Amniotic epithelial cell (primary cell): ENCODE measurements at regions not wholly inside any gene's neighbourhood (a gene's known extent, or its start where the extent isn't known, plus 50 kb on each side); places are given as distances from the start of the nearest gene placed in this dataset.

Experiments used
- DNase-seq: peaks from one replicate; pipeline ENCODE4 v3.0.0-alpha.2; 2010; ENCODE audit warnings: low read depth

DNA sequence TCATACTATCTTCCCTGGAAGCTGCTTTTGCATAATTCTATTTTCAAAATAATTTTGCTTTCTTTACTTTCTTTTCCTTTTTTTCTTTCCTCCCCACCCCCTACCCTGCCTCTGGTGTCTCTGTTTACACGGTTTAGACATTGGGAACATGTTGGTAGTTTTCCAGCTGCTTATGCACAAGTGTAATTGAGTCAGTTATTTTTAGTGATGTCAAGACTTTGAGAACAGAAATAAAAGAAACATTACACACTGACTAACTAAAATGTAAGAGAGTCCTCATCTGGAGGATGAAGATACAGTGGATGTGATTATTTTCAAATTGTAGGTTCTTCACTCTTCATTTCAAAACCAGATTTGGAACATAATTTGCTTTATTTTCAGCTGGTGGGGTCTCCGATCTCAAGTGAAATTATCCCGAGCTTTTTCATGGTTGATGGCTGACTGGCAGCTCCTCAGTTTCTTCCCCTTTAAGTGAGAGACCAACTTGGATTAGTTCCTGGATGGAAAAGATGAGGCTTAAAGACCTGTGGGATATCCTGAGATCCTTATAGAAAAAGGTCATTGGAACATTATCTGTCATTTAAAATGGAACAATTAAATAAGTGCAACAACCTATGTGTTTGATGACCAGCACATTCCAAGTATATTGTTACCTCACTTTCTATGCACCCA lies 154.4 kb upstream of the ZNF462 start:
- DNase-seq: peak; percentile 29

DNA sequence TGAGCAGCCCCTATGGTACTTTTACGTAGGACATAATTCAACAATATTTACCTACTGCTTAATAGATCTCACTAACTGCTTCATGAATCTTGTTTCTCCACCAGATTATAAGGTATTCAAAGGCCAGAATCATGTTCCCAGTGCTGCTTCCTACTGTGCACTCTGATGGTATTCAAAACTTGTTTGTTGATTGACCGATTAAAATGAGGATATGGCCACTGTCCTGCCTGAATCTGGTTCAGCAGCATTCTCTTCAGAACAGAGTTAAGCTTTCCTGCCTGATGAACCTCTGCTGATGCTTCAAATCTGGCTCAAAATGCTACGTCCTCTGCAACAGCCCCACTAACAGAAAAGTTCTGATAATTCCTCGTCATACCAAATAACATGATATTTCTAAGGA lies 150.7 kb upstream of the ZNF462 start:
- no peak for DNase-seq

DNA sequence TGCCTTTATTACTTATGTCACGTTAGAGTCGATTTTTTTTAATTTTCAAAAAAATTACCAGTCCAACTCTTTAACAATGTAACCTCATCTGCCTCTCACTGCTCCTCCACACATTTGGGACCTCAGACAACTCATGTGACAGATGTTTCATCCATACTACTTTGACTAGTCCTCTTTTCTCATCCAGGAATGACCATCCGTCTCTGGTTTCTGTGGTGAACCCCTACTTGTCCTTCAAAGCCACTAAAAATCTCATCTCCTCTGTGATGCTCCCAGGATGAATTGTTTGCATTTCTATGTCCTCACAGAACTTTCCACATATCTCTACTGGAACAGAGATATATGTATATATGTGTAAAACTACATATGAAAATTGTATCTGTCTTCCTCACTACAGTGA lies 149.8 kb upstream of the ZNF462 start:
- no peak for DNase-seq

DNA sequence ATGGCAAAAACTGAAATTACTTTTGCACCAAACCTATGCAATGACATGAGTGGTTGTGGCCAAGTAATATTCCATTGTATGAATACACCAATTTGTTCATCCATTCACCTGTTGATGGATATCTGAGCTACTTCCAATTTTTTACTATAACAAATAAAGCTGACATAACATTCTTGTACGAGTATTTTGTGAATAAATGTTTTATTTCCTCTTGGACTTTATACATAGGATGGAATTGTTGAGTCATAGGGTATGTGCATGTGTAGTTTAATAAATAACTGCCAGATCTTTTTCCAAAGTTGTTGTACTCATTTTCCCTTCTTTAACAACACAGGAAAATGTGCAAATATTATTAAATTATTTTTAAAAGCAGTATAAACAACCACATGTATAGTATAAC lies 146.1 kb upstream of the ZNF462 start:
- DNase-seq: no peak

DNA sequence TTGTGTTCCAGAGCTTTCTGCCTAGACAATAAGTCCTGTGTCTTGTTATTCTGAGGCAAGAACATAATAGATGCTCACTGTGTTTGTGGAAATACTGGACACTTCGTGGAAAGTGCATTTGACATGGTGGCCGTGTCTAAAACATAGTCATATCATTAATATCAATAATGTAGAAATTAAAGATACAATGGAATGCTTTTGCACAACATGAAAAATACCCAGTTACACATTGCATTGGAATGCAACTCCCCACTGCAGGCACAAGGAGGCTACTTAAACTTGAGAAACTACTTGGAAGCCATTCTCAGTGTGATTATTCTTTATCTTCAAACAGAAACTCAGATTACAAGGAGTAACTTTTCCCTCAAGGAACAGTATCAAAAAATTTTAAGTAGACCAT lies 145.3 kb upstream of the ZNF462 start:
- DNase-seq: peak; percentile 90

DNA sequence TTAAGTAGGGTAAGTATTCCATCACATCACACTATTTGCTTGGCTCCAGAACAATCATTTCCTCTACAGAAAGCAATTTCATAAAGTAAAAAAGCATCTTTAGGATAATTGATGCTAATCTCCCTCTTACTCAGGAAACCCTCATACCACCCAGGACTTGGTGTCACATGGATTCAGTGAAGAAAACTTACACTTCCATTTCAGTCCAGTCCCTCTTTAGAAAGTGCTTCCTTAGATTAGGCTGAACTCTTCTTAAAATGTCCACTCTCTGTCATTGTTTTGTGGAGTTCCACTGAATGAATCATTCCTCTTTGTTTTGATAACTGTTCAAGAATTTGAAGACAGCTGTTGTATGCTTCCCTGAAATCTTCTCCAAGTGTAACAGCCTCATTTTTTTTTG lies 144.0 kb upstream of the ZNF462 start:
- peak; percentile 39 for DNase-seq

DNA sequence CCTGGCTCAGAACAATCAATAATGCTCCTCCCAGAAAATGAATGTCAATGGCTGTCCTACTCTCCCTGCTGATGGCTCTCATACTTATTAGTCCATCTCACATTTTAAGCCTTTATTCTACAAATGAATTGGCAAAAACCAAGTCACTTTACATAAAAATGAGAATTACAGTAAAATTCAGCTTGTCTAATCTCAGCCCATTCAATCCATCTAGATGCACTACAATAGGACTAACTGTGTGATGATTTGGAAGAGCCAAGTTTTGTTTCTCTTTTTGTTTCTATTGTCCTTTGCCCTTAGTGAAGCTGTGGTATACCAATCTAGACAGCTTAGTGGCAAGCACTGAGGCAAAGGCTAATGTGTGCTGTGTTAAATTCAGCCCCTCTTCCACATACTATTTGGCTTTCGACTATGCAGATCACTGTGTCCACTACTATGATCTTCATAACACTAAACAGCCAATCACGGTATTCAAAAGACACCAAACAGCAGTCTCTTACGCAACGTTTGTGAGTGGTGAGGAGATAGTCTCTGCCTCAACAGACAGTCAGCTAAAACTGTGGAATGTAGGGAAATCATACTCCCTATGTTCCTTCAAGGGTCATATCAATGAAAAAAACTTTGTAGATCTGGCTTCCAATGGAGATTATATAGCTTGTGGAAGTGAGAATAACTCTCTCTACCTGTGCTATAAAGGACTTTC lies 140.8 kb upstream of the ZNF462 start:
- peak; percentile 50 for DNase-seq

DNA sequence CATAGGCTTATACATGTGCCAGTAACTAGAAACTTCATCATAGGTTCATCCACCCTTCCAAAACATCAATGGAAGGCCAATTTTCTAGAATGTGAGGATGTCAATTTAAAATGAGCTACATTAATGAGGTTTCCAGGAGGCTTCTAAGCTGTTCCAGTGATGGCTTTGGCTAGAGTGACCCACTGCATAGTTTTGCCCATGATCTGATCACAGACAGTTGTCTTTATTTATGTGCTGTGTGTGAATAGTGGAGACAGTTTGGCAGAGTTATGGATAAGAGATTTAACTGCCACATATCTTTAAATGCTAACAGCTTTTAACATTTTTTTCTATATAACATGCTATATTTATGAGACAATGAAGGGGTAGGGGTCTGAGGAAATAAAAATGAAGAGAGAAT lies 139.0 kb upstream of the ZNF462 start:
- no peak for DNase-seq

DNA sequence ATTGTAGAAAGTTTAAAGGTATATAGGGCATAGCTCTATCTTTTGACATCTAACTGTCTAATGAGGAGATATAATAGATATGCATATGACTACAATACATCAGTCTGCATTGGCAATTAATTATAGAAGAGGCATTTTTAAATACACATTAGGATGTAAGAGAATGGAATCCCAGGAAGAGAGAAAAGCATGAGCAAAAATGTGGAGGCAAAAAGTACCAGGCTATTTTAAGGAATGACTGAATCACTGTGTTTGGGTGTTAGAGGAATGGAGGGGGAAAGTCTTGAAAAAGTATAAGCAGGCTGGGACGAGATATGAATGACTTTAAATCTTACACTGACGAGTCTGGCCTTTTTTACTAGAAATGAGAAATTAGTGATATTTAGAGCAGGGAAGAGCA lies 138.4 kb upstream of the ZNF462 start:
- DNase-seq: no peak

DNA sequence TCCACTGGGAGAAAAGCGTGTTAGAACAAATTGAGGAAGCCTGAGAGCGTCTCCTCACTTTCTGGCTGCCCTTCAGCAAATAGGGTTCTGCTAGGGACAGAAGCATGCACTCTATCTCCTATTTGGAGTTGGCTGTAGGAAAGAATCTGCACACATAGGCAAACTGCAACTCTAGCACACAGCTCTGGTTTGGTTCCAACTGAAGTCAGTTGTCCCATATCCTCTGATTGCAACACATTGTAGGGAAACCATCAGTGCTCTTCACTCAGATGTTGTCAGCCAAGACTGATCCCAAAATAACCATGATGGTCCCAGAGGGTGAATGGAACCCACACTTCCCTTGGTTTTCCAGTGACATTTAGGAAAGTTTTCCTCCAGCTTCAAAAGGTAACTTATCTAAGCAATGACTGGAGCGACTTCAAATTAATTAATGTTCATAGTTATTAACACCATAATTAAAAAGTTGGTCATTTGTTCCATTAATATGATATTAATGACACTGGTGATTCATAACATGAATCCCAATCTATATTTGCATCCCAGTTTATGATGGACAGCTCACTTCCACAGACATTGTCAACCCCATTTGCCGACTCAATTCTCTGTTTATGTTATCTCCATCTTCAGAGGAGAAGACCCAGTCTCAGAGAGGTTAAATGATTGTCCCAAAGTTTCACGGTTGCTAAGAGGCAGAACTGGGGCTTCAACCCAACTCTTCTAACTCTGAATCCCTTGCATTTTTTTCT lies 136.7 kb upstream of the ZNF462 start:
- no peak for DNase-seq

DNA sequence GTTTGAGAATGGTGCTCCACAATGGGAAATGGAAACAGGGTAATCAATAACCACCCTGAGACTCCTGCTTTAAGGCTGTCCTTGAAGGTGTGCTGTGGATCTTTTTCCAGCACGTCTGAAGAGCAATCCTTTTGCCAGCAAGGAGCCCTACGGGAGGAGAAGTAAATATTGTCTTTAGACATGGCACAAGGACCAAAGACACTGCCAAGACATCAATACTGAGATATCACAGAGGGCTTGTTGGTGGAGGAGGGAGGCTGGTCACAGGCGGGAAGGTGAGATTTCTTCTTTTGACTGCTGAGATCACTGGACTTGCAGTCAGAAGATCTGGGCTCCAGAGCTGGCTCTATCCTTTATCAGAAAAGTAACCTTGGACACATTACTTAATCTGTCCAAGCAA lies 135.0 kb upstream of the ZNF462 start:
- DNase-seq: no peak

DNA sequence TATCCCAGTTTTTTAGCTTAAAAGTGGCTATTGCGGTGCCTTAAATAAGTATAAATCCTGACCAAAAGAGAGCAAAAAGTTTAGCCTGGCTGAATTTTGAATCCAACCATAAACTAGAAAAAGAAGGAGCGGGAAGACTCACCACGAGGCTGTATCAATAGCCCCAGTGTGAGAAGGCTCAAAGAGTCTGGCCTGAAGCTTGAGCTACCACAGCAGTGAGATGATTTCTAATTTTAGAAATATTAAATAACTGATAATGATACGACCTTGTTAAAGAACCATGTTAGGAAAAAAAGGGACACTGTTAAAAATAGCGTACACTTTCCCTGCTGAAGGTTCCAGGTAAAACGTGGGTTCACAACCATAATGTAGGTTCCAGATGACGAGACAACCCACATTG lies 134.1 kb upstream of the ZNF462 start:
- no peak for DNase-seq

DNA sequence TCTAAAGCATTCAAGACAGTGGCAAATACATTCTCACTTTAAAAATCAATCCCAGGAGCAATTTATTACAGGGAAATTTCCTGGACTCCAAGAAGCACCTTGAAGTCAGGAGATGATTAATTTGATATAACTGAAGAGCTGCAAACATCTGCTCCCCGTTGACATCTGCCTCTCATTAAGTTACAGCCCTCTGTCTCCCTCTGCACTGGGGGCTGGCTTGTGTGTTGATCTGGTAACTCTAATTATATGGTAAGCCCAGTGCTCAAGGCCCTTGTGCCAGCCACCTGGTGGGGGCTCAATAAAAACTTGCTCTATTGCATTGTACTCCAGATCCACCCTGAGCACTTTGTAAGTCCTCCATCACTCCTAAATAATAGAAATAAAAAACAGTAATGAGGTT lies 131.1 kb upstream of the ZNF462 start:
- DNase-seq: no peak

DNA sequence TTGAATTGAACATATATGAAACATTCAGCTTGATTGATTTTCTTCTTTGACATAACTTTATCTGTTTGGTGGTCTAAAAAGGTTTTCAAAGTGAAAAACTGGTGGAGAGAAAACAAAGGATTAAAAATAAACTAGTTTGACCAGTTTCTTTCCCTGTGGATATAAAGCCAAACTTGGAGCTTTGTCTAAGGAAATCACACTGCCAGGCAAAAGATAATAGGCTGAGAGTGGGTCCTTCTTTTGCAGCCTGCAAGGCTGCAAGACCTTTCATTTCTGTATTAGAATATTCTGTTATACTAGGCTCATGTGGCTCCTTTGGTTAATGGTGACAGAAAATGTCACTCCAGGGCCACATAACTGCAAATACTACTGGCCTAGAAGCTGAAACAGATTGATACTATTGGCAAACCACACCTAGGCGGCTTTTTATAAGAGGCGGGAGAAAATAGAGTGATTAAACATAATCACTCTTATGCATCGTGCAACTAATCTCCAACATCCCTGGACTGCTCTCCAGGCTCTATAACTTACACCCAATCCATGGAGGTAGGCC lies 129.1 kb upstream of the ZNF462 start:
- DNase-seq: no peak

DNA sequence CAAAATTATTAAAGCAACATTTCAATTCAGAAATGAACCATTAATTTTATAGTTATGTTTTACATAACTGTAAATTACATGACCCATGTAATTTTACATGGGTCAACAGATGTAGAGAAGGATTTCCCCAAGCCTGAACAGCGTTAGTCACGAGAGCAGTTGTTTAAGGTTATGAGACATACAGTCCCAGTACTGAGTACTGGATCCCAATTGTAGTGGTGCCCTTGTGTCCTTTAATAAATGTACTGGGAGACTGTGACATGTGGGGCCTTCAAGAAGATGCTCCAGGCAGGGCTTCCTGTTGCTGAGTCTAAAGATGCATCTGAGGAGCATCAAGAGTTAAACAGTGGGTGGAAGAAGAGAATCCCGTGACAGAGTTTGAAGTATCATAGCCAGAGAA lies 125.5 kb upstream of the ZNF462 start:
- DNase-seq: no peak

DNA sequence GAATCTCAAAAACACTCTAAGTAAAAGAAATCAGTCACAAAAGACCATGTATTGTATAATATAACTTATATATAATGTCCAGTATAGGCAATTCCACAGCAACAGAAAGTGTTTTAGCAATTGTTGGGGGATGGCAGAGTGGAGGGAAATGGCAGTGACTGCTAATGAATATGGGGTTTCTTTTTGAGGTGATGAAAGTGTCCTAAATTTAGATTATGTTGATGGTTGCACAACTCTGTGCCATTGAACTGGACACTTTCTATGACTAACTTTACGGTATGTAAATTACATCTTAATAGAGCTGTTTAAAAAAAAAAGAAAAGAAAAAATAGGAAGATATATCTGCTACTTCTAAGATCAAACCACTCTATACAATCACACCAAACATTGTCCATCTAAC lies 124.9 kb upstream of the ZNF462 start:
- DNase-seq: no peak

DNA sequence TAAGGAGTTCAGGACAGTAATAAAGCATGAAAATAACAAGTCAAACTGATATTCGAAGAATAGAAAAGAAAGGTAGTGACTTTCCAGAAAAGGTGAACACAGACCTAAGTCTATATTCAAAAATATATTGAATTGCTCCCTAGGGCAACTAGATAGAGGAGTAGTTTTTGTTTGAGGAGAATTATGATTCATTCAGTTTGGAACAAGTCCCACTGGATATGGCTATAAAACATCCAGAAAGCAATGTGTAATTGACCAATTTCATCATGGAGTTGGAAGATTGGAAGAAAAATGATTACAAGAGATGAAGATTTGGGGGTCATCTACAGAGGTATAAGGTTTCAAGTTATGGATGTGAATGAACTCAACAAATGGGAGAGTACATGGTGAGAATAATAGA lies 117.5 kb upstream of the ZNF462 start:
- peak; percentile 22 for DNase-seq

DNA sequence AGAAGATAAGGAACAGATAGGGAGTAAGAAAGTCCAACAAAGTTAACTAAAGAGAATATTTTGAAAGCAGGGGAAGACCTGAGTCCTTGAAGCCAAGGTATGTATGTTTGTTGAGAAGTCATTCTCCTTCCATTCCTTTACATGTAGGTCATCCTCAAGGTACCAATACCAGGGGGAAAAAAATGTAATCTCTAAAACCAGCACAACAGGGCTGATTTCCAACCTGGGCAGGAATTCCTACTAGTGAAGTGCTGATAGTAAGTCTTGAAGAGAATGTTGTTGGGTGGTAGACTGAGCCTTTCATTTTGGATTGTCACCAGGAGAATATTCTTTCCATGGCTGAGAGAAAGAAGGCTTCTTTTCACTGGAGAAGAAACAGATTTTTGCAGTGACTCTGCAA lies 117.1 kb upstream of the ZNF462 start:
- no peak for DNase-seq

DNA sequence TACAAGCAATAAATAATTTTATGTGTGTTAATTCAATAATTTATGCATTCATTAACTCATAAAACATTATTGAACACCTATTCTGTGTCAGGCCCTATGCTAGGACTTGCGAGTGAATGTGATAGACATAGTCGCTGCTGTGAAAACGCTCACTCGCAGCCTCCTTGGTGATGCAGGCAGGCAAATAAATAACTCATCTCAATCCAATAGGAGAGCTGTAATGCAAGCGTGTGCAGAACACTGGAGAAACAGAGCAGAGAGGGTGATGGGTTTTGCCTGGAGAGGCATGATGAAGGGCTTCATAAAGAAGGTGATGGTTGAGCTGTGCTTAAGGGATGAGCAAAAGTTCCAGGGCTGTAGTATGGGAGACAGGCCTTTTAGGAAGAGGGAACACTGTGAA lies 111.3 kb upstream of the ZNF462 start:
- no peak for DNase-seq

DNA sequence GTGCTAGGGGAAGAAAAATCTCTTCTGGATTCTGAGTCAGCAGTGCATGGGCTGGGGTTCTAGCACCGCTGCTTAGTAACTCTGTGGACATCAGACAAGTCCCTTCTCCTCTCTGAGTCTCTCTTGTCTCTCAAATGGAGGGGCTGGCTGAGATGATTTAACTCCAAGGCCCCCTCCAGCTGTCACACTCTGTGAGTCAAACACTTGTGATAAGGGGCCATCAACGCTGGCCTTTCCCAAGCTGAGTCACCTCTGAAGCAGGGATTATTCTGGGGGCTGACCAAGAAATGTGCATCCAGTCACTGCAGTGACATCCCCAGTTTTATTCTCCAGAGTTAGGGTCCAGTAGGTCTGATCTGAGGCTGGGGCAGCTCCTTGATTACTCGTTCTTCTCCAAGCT lies 110.4 kb upstream of the ZNF462 start:
- peak; percentile 8 for DNase-seq

DNA sequence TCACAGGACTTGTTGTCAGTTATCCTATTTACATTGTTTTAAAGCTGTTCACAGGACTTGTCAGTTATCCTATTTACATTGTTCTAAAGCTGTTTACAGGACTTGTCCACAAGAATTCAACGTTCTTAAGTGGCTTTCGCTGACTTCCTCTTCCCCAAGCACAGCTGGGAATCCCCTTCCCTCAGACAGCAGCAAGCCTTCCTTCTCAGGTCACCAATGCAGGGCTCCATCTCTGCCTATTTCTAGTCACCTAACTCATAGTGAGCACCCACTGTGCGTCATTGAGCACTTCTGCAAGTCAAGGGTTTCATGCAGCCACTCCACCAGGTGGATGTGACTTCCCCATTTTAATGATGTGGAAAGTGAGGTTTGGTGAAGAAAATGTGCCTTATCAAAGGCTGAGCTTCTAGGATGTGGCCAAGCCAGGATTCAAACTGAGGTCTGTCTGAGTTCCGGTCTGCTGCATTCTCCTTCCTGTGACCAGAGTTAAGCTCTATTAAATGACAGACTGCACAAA lies 109.8 kb upstream of the ZNF462 start:
- no peak for DNase-seq

DNA sequence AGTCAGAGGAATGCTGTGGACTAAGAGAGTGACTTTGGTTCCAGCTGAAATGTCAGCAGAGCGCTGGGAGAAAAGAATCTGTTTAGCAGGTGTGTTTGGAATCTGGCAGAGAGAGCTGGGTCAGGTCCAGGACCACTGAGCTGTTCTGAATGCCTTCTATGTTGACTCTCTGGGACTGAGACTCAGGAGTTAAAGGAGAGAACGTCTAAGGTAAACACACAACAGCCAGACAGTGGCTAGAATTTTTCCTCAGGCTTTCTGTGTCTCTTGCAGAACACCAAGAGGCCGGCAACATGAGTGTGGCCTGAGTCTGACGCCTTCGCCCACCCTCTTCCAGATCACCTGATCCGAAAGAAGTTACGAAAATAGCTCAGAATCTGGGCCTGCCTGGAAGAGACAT lies 107.2 kb upstream of the ZNF462 start:
- peak; percentile 8 for DNase-seq

DNA sequence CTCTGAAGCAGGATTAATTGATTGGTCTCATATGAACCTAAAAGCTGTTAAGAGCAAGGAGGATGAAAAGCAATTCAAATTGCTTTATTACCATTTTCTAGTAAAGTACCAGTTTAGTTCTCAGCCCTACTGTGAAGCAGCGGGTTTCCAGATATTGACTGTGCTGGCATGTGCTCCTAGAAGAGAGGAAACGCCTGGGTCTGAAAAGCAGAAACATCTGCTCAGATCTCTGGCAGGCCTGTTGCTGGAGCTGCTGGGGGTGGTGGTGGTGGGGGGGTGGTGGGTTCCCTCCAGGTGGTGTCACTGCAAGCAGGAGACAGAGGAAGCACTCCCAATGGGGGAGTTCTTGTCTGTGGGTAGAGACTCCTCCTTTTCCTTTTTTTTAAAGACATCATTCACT lies 105.5 kb upstream of the ZNF462 start:
- no peak for DNase-seq
